22Rv1 (cell line): ENCODE measurements at regions not wholly inside any gene's neighbourhood (a gene's known extent, or its start where the extent isn't known, plus 50 kb on each side); places are given as distances from the start of the nearest gene placed in this dataset.

Experiments used
- H3K27ac ChIP-seq: fragments of 450-650 bp; 2 replicates; pipeline ENCODE4 v1.5.1; 2017
- CTCF ChIP-seq: fragments of 450-650 bp; IDR thresholded peaks from 2 replicates; pipeline ENCODE4 v1.5.1; 2017; ENCODE audit warnings: mild to moderate bottlenecking
- ZFX ChIP-seq: fragments of 450-650 bp; IDR thresholded peaks from 2 replicates; pipeline ENCODE4 v1.6.1; 2017; ENCODE audit warnings: antibody characterized with exemption, borderline replicate concordance

DNA sequence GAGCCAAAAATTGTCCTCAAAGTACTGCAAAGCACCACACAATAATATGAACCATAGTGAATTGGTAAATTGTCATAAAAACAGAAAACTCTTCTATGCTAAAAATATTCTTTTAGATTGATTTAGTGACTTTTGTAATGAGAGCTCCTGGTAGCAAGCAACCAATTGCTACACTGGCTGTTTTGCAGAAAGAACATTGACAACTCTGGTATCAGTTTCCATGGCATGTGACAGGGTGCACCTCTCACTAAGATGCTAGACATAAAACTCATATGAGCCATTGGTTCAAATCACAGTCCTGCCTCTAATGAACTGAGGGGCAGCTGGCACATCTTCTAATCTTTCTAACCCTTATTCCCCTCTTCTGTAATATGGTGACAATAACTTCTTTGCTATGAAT is 212.2 kb downstream of the HS3ST1 start:
- no peak overlapping the region for H3K27ac ChIP-seq
- TF ChIP-seq ZFX, result no peak
- TF ChIP-seq CTCF, result no peak

GRCh38 chr4:11214281-11214680 is 214.4 kb downstream of the HS3ST1 start:
- no peak overlapping the region for H3K27ac ChIP-seq
- TF ChIP-seq CTCF, result no peak
- no peak for TF ChIP-seq ZFX

DNA sequence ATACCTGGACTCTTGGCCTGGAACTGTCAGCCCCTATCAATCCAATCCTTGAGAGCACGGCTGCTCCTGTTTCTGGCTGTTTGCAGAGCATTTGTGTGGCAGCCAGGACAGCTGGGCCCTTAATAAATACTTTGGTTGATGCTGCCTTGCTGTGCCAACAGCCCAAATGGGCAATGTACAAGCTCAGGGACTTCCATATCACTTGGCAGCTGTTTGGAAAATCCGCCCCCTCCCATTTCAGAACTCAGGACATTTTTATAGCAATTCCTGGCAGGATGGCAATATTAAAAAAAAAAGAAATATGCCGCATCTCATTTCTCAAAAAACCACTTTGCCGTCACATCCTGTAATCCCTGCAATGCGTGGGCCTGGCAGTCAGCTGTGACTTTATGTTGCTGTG is 218.9 kb downstream of the HS3ST1 start:
- no peak for TF ChIP-seq CTCF
- TF ChIP-seq ZFX, result no peak
- H3K27ac ChIP-seq, result no peak overlapping the region

GRCh38 chr4:11201256-11201655 is 227.4 kb downstream of the HS3ST1 start:
- H3K27ac ChIP-seq, result no peak overlapping the region
- TF ChIP-seq CTCF, result no peak
- no peak for TF ChIP-seq ZFX

DNA sequence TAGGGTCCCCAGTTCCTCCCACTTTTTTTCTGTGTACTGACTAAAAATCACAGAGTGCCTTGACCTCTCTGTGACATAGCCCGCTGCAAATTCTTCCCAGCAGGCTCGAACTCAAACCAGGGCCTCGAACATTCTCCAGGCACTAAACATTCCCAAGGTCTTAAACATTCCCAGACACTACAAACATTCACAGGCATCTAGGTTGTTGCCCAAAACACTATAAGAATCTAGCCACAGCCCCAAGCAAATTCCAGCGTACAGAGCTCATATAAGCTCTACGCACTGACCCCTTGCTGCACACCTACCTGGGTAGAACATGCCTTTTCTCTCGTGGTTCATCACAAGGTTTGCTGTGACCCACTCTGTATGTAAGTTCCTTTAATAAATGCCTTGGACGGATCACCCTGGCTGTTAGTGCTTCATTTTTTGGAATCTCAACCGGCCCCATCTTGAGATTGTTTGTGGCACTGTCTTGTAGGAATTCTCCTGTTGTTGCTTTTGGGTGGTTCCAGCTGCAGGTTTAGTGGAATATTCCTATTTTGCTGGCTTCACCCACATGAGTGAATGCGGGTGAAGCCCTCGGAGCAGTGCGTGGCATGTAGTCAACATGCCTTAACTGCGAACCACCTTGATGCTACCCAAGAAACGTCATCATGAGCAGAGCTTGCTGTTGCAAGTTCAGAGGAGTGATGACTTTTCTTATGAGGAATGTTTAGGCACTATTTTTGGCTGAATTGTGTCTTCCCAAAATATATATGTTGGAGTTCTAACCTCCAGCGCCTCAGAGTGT is 230.0 kb downstream of the HS3ST1 start:
- TF ChIP-seq ZFX (no peak), CTCF (no peak)
- no peak overlapping the region for H3K27ac ChIP-seq

GRCh38 chr4:11197631-11198341 is 230.9 kb downstream of the HS3ST1 start:
- TF ChIP-seq CTCF (no peak), ZFX (no peak)
- H3K27ac ChIP-seq, result no peak overlapping the region

- TF ChIP-seq ZFX (no peak), CTCF (no peak)
- no peak overlapping the region for H3K27ac ChIP-seq
Observed at GRCh38 chr4:11196927-11197522, 231.7 kb downstream of the HS3ST1 start.
